ENCODE measurements at regions not wholly inside any gene's neighbourhood (a gene's known extent, or its start where the extent isn't known, plus 50 kb on each side); places are given as distances from the start of the nearest gene placed in this dataset.
A peak's percentile ranks its signal among the peaks of the same experiment; 100 is the strongest.
"Not testable (repeated sequence)": the region's sequence is repeated elsewhere in the genome, so short reads cannot be mapped to it uniquely, and the experiment has no call there.

DNA sequence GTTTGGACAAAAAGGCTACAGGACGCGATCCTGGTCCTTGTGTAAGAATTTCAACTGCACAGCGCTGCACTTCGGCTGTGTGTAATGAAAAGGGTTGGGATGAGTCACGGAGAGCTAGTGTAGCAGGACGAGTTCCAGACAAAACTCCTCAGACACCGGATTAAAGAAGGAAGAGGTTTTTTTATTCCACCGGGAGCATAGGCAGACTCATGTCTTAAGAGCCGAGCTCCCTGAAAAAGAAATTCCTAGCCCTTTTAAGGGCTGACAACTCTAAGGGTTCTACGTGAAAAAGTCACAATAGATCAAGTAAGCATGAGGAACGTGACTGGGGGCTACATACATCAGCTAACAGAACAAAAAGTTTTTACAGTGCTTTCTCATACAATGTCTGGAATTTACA is 54.8 kb upstream of the FAM90A1 start:
- DNase-seq (ENCODE audit: low read depth in 2 of 2), result peak; percentile 0 to 1

DNA sequence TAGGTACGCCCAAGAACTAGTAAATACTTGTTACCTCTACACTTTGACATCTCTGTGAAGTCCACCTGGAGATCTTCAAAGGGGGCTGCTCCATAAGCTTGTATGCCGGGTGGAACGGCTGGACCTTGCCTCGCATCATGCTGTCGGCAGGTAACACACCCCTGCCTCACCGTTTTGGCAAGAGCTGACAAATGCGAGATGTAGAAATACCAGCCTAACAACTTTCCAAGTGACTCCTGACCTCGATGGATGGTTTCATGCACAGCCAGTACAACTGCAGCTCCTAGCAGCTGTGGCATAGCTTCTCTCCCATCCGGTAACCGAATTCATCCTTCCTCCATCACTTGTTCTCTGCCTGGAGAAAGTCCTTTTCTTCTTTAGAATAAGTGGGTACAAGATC is 58.3 kb upstream of the FAM90A1 start:
- not testable (repeated sequence) for DNase-seq (ENCODE audit: low read depth in 2 of 2)

GRCh38 chr12:8291764-8292163 is 64.3 kb upstream of the FAM90A1 start:
- DNase-seq (ENCODE audit: low read depth in 2 of 2), result not testable (repeated sequence)

DNA sequence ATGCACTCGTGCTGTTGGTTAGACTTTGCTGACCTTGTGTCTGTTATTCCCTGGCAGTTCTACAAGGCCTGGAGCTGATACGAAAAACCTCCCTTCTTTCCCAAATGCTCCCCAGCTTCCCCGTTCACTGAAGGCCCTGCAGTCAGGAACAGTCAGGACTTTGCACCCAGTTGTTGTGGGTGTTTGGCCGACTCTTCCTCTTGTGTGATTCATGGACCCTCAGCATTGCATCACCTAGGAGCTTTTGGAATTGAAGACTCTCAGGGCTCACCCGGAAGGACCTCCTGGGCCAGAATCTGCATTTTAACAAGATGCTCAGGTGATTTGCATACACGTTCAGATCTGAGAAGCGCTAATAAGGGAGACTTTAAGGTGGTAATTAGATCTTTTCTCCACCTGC is 67.2 kb upstream of the FAM90A1 start:
- not testable (repeated sequence) for DNase-seq (ENCODE audit: low read depth in 2 of 2)

GRCh38 chr12:8308611-8309010 is 81.2 kb upstream of the FAM90A1 start:
- DNase-seq (ENCODE audit: low read depth in 2 of 2), result not testable (repeated sequence)

GRCh38 chr12:8315997-8316396 is 88.6 kb upstream of the FAM90A1 start:
- DNase-seq (ENCODE audit: low read depth in 2 of 2), result not testable (repeated sequence)

GRCh38 chr12:8317675-8318074 is 90.3 kb upstream of the FAM90A1 start:
- DNase-seq (ENCODE audit: low read depth in 2 of 2), result not testable (repeated sequence)

DNA sequence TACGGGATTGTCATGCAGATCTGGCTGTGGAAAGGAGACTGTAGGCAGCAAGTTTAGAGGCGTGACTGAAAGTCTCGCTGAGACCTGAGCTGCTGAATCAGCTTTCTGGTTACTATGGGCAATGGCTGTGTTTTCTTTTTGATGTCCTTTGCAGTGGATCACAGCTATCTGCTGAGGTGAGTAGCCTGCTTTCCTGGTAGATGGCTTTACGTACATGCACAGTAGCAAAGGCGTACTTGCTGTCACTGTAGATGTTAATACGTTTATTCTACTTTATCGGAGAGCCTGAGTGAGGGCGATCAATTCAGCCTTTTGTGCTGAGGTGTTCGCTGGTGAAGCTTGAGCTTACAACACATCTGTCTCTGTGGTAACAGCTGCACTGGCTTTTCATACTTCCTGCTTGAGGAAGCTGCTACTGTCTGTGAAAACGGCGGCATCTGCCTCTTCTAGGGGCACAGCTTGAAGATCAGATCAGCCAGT is 92.9 kb upstream of the FAM90A1 start:
- DNase-seq (ENCODE audit: low read depth in 2 of 2), result not testable (repeated sequence)

DNA sequence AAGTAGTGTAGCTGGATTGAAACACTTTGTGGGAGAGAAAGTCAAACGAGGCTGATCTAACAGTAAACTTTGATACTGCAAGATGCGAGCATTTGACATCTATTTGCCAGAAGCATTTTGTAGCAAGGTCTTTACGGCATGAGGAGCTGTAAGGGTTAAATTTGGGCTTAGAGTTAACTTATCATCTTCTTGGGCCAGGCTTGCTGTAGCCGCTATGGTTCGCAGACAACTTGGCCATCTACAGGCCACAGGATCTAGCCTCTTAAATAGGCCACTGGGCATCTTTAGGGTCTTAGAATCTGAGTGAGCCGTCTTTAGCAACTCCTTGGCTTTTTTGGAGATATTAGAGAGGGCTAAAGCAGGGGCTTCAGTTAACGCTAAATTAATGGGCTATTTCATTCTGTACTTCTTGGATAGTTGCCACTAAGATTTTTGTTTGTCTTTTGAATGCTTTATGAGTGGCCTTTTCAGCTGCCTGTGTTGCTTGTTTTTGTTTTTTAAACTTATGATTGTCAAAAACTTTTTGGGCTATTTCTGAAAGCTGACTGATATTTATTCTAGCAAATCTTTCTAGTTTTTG is 93.5 kb upstream of the FAM90A1 start:
- DNase-seq (ENCODE audit: low read depth in 2 of 2), result not testable (repeated sequence)

DNA sequence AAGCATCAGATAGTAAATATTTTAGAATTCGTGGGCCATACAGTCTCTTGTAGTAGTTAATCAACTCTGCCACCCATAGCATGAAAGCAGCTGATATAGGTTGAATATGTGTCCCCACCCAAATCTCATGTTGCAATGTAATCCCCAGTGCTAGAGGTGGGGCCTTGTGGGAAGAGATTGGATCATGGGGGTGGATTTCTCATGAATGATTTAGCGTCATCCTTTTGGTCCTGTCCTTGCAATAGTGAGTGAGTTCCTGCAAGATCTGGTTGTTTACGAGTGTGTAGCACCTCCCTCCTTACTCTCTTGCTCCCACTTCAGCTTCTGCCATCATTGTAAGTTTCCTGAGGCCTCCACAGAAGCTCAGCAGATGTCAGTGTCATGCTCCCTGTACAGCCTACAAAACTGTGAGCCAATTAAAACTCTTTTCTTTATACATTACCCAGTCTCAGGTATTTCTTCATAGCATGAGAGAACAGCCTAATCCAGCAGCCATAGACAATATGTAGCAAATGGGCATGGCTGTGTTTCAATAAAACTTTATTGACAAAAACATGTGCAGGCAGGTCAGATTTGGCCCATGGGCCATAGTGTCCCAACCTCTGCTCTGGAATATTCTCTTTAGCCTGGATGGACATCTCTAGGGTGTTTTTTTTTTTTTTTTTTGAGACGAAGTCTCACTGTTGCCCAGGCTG is 97.9 kb upstream of the FAM90A1 start:
- DNase-seq (ENCODE audit: low read depth in 2 of 2), result not testable (repeated sequence)

DNA sequence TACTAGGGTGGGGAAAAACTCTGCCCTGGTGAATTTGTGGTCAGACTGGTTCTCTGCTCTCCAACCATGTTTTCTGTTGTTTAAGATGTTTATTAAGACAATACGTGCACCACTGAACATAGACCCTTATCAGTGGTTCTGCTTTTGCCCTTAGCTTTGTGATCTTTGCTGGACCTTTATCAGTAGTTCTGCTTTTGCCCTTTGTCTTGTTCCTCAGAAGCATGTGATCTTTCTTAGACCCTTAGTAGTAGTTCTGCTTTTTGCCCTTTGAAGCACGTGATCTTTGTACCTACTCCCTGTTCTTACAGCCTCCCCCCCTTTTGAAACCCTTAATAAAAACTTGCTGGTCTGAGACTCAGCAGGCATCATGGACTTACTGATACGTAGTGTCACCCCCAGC is 101.4 kb upstream of the FAM90A1 start:
- not testable (repeated sequence) for DNase-seq (ENCODE audit: low read depth in 2 of 2)

GRCh38 chr12:8332373-8332772 is 105.0 kb upstream of the FAM90A1 start:
- DNase-seq (ENCODE audit: low read depth in 2 of 2), result not testable (repeated sequence)

- DNase-seq (ENCODE audit: low read depth in 2 of 2), result not testable (repeated sequence)
Observed at GRCh38 chr12:8351073-8351472, 104.7 kb upstream of the CLEC6A start.

- DNase-seq (ENCODE audit: low read depth in 2 of 2), result not testable (repeated sequence)
Observed at GRCh38 chr12:8354741-8355140, 101.0 kb upstream of the CLEC6A start.

DNA sequence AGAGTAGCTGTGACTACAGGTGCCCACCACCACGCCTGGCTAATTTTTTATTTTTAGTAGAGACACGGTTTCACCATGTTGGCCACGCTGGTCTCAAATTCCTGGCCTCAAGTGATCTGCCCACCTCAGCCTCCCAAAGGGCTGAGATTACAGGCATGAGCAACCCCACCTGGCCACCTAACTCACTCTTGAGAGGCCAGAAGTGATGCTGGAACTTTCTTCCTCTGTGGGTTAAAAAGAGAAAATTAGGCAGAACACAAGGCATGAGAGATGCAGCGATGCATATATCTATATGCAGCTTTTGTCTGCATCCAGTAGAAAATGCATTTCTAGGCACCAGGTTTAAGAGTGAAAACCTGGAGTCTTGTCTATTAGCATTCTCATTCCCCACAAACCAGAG is 100.2 kb upstream of the CLEC6A start:
- DNase-seq (ENCODE audit: low read depth in 2 of 2), result not testable (repeated sequence)

GRCh38 chr12:8373744-8374143 is 82.0 kb upstream of the CLEC6A start:
- peak in 1 of 2 experiments; percentile 0 for DNase-seq (ENCODE audit: low read depth in 2 of 2)

DNA sequence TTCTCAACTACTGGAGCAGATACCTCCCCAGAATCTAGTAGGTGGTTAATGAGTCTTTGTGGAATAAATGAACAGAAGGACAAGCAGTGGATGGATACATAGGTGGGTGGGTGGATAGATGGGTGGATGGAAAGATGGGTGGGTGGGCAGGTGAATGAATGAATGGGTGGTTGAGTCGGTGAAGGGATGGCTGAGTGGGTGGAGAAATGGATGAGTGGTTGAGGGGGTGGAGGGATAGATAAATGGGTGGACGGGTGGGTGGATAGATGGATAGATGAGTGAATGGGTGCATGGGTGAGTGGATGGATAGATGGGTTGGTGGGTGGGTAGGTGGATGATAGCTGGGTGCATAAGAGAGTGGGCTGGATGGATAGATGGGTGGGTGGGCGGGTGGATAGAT is 80.6 kb upstream of the CLEC6A start:
- DNase-seq (ENCODE audit: low read depth in 2 of 2), result not testable (repeated sequence)

- not testable (repeated sequence) for DNase-seq (ENCODE audit: low read depth in 2 of 2)
Observed at GRCh38 chr12:8377756-8378155, 78.0 kb upstream of the CLEC6A start.

GRCh38 chr12:8382556-8382955 is 73.2 kb upstream of the CLEC6A start:
- not testable (repeated sequence) for DNase-seq (ENCODE audit: low read depth in 2 of 2)

DNA sequence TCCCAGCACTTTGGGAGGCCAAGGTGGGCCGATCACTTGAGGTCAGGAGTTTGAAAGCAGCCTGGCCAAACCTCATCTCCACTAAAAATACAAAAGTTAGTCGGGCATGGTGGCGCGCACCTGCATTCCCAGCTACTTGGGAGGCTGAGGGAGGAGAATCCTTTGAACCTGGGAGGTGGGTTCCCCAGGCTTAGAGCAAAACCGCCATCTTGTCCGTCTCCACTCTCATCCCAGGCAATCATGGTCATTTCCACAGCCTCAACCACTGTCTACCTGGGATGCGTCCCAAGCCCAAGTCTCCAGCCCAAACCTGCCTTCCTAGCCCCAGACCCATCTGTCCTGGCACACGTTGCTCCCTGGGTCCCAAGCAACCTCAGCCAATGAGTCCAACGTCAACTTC is 71.1 kb upstream of the CLEC6A start:
- not testable (repeated sequence) for DNase-seq (ENCODE audit: low read depth in 2 of 2)

- DNase-seq (ENCODE audit: low read depth in 2 of 2), result not testable (repeated sequence)
Observed at GRCh38 chr12:8385431-8385830, 70.3 kb upstream of the CLEC6A start.

DNA sequence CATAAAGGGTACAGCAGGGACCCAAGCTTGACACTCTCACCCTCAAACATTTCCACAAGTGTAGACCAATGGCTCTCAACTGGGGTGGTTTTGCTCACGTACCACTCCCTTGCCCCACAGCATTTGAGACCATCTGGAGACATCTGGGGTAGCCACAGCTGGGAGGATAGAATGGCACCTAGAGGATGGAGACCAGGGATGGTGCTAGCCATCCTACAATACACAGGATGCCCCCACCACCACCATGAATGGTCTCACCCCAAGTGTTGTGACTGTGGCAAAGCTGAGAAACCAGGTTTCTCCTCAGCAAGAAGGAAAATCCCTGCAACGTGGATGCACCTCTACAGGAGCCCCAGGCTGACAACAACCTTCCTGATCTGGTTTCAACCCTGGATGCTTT is 69.1 kb upstream of the CLEC6A start:
- not testable (repeated sequence) for DNase-seq (ENCODE audit: low read depth in 2 of 2)

DNA sequence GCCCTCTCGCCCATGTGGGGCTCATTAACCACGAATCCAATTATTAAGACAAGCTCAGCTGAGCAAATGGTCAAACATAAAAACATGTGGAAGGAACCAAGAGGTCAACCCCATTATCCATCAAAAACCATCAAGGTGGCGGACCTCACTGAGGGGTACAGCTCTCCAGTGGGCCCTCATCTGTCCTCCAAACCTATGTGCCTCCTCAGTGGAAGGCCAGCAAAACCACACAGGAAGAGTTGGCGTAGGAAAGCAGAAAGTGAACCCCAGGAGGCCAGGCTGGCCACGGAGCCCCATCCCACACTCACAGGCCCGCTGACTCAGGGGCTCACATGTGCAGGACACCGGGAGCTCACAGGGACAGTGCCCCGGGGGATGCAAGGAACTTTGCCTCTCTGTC is 66.5 kb upstream of the CLEC6A start:
- DNase-seq (ENCODE audit: low read depth in 2 of 2), result not testable (repeated sequence)

Data from fibroblast of skin of left quadriceps (primary cell).